PC-3 (cell line): ENCODE measurements at regions not wholly inside any gene's neighbourhood (a gene's known extent, or its start where the extent isn't known, plus 50 kb on each side); places are given as distances from the start of the nearest gene placed in this dataset.

Source experiments
- EZH2 ChIP-seq: fragments of 300-600 bp; sonication (generic); IDR thresholded peaks from one replicate; pipeline ENCODE4 v1.6.1; 2017; ENCODE audit warnings: antibody characterized with exemption, mild to moderate bottlenecking, low read length; ENCODE audit not compliant: unreplicated experiment
- TF ChIP-seq, protein P1 (sequence below): fragments of 300-600 bp; sonication (generic); conservative IDR thresholded peaks from 2 replicates; pipeline ENCODE4 v1.5.1; 2017; ENCODE audit warnings: antibody characterized with exemption, low read depth, mild to moderate bottlenecking, low read length

DNA sequence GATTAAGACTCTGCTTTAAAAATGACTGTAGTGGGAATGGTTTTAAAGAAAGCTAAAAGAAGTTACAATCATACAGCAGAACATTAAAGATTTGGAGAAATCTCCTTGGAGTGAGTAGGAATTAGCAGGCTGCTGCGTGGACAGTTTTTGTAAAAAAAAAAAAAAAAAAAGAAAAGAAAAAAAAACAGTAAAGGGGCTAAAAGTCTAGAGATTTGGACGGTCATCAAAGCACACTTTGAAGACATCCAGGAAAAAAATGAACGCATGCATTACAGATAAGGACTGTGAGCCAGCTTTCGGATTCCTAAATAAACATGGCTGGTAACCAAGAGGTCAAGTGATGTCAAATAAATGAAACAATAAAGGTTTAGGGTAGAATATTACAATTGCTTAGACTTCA lies 1700.6 kb downstream of the PCDH9 start:
- TF ChIP-seq, protein P1, sequence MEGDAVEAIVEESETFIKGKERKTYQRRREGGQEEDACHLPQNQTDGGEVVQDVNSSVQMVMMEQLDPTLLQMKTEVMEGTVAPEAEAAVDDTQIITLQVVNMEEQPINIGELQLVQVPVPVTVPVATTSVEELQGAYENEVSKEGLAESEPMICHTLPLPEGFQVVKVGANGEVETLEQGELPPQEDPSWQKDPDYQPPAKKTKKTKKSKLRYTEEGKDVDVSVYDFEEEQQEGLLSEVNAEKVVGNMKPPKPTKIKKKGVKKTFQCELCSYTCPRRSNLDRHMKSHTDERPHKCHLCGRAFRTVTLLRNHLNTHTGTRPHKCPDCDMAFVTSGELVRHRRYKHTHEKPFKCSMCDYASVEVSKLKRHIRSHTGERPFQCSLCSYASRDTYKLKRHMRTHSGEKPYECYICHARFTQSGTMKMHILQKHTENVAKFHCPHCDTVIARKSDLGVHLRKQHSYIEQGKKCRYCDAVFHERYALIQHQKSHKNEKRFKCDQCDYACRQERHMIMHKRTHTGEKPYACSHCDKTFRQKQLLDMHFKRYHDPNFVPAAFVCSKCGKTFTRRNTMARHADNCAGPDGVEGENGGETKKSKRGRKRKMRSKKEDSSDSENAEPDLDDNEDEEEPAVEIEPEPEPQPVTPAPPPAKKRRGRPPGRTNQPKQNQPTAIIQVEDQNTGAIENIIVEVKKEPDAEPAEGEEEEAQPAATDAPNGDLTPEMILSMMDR = no peak
- TF ChIP-seq EZH2 = no peak
